Endothelial cell (in vitro differentiated cells): ENCODE measurements at regions not wholly inside any gene's neighbourhood (a gene's known extent, or its start where the extent isn't known, plus 50 kb on each side); places are given as distances from the start of the nearest gene placed in this dataset.

Experiments
- DNase-seq: peaks from one replicate; pipeline ENCODE4 v3.0.0; 2021; ENCODE audit warnings: low spot score
- H3K27ac Mint-ChIP-seq: one replicate; pipeline ENCODE4 v1.8.0; 2021; ENCODE audit warnings: mixed read lengths, inconsistent platforms; ENCODE audit not compliant: unreplicated experiment
- H3K27me3 Mint-ChIP-seq: one replicate; pipeline ENCODE4 v1.8.0; 2021; ENCODE audit warnings: mild to moderate bottlenecking, moderate library complexity, mixed read lengths, inconsistent platforms; ENCODE audit not compliant: unreplicated experiment
- H3K36me3 Mint-ChIP-seq: one replicate; pipeline ENCODE4 v1.8.0; 2021; ENCODE audit warnings: mild to moderate bottlenecking, low read depth, mixed read lengths, inconsistent platforms; ENCODE audit not compliant: unreplicated experiment
- H3K4me1 Mint-ChIP-seq: one replicate; pipeline ENCODE4 v1.8.0; 2021; ENCODE audit warnings: mild to moderate bottlenecking, mixed read lengths, inconsistent platforms; ENCODE audit not compliant: unreplicated experiment
- H3K4me3 Mint-ChIP-seq: one replicate; pipeline ENCODE4 v1.8.0; 2021; ENCODE audit warnings: mild to moderate bottlenecking, mixed read lengths, inconsistent platforms; ENCODE audit not compliant: unreplicated experiment
- H3K9me3 Mint-ChIP-seq: one replicate; pipeline ENCODE4 v1.8.0; 2021; ENCODE audit warnings: mixed read lengths, inconsistent platforms; ENCODE audit not compliant: unreplicated experiment
- CTCF ChIP-seq: fragments of 200-600 bp; sonication (generic); IDR thresholded peaks from one replicate; pipeline ENCODE4 v1.5.0; 2021; ENCODE audit warnings: antibody characterized with exemption; ENCODE audit not compliant: unreplicated experiment

- Mint-ChIP-seq H3K4me3 (no peak overlapping the region), H3K27ac (no peak overlapping the region), H3K36me3 (no peaks in the 10 kb centered on the region), H3K9me3 (no peaks in the 10 kb centered on the region), H3K27me3 (no peaks in the 10 kb centered on the region), H3K4me1 (no peaks in the 10 kb centered on the region)
- DNase-seq: no peak
- TF ChIP-seq CTCF: no peak
Measured at GRCh38 chr10:58976254-58976653, 200.2 kb upstream of the PHYHIPL start.

GRCh38 chr10:58979711-58980110 is 196.7 kb upstream of the PHYHIPL start:
- TF ChIP-seq CTCF: no peak
- Mint-ChIP-seq H3K27ac (no peak overlapping the region), H3K4me1 (peaks cover 7% of the 10 kb centered on the region), H3K4me3 (no peak overlapping the region), H3K36me3 (no peaks in the 10 kb centered on the region), H3K27me3 (no peaks in the 10 kb centered on the region), H3K9me3 (no peaks in the 10 kb centered on the region)
- no peak for DNase-seq

GRCh38 chr10:58980826-58981415 is 195.5 kb upstream of the PHYHIPL start:
- Mint-ChIP-seq H3K4me3 (no peak overlapping the region), H3K9me3 (no peaks in the 10 kb centered on the region), H3K27ac (no peak overlapping the region), H3K27me3 (no peaks in the 10 kb centered on the region), H3K36me3 (no peaks in the 10 kb centered on the region), H3K4me1 (peaks cover 7% of the 10 kb centered on the region)
- DNase-seq: no peak
- no peak for TF ChIP-seq CTCF

GRCh38 chr10:58981846-58982245 is 194.6 kb upstream of the PHYHIPL start:
- Mint-ChIP-seq H3K36me3 (no peaks in the 10 kb centered on the region), H3K27ac (no peak overlapping the region), H3K4me1 (peaks cover 7% of the 10 kb centered on the region), H3K4me3 (no peak overlapping the region), H3K27me3 (no peaks in the 10 kb centered on the region), H3K9me3 (no peaks in the 10 kb centered on the region)
- no peak for DNase-seq
- TF ChIP-seq CTCF: no peak

GRCh38 chr10:58982470-58983239 is 193.8 kb upstream of the PHYHIPL start:
- Mint-ChIP-seq H3K27ac (no peak overlapping the region), H3K27me3 (no peaks in the 10 kb centered on the region), H3K36me3 (no peaks in the 10 kb centered on the region), H3K9me3 (no peaks in the 10 kb centered on the region), H3K4me1 (peaks cover 7% of the 10 kb centered on the region), H3K4me3 (no peak overlapping the region)
- TF ChIP-seq CTCF: no peak
- DNase-seq: no peak
